NCI-H460 (cell line): ENCODE measurements at regions not wholly inside any gene's neighbourhood (a gene's known extent, or its start where the extent isn't known, plus 50 kb on each side); places are given as distances from the start of the nearest gene placed in this dataset.

Experiments used
- DNase-seq: peaks from one replicate; pipeline ENCODE4 v3.0.0-alpha.2; 2016; ENCODE audit warnings: low read depth; ENCODE audit errors: extremely low read depth

- DNase-seq = no peak
Observed at GRCh38 chr21:27224169-27224568, 257.3 kb upstream of the ADAMTS5 start.

DNA sequence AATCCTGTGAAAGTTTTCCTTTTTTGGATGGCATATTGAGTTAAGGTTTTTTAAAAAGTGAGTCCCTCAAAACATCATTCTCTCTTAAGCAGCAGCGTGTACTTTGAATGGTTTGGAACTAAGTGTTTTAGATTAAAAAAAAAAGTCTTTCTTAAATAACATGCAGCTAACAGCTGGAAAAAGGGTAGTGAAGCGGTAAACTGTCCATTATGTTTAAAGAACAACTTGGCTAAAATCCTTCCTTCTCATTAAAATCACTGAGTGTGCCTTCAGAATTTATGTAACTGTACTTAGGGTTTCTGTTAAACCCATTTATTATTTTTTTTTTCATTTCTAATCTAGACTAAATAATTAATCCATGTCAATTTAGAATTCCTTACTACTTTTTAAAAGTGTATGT lies 254.2 kb upstream of the ADAMTS5 start:
- no peak for DNase-seq

- DNase-seq = no peak
Observed at GRCh38 chr21:27220416-27220815, 253.5 kb upstream of the ADAMTS5 start.

DNA sequence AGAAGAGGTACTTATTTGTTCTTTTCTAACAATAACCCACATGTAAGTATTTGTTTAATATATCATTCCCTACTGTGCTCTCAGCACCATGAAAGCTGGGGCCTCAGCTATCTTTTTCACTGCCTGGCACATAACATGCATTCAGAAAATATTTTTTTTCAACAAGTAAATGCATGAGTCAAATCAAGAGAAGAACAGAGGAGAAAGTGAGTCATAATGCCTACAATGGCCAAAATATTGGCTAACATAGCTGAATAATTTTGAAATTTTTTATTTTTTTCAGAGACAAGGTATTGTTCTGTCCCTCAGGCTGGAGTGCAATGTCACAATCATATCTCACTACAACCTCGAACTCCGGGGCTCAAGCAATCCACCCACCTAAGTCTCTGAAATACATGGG lies 252.2 kb upstream of the ADAMTS5 start:
- no peak for DNase-seq

DNA sequence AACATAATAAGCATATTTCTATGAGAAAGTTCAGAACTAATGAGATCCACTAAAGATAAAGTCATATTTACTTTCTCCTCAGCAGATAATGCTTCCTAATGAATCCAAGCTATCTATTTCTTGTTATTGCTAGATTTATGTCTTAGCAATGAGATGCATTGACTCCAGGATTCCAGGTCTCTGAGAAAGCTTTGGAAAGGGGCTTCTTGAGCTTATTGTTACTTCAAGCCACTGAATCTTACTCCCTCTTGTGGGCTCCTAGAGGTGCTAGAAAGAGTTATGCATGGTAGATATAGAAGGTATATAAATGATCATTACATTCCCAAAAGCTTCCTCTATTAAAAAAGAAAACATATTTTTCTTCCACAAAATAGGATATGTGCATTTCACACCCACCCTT lies 246.4 kb upstream of the ADAMTS5 start:
- DNase-seq = no peak

DNA sequence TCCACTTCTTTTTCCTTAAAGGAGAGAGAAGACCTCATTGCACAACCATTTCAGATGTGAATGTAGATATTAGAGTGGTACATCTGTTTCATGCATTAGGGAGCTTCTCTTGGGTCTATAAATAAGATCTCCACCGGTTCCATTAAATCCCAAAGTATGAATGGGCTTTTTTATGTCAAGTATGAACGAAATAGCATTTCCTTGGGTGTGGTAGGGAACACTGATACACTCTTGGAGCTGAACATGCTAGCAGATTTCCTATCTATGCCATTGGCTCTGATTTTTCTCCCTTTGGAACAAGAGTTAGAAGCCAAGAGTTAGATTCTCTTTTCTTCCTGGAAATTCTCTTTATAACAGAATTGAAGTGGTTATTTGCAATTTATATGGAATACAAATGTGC lies 245.6 kb upstream of the ADAMTS5 start:
- no peak for DNase-seq

DNA sequence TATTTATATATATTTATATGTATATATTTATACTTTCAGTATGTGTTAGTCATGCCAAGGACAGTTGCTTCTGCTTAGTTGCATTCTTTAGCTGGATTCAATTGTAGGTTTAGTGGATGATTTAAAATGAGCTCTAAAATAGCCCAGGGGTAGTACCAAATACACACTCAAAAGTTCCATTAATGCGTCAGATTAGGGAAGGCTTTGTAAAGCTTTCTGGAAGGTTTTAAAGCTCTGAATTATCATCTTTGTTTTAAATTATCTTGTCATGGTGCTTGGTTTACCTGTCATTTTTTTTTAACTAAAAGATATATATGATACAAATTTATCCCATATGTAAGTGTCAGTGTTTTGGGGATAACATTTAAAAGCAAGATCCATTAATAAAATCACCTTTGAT lies 242.7 kb upstream of the ADAMTS5 start:
- no peak for DNase-seq

GRCh38 chr21:27206368-27206982 lies 239.6 kb upstream of the ADAMTS5 start:
- no peak for DNase-seq

DNA sequence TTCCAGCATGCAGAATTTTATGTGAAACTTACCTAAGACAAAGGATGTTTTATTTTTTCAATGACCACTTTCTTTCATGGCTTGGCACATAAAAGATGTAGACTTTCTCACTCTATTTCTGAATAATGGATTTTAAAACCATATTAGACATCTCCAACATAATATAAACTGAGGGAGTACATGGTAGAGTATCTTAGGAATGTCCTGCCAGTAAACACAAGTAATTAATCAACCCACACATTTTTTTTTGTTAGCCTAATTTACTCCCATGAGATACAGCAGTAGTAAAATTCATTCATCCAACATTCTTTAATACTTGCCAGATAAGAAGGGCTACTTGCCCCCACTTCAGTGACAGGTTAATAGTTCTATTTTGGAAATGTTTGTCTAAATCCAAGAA lies 235.4 kb upstream of the ADAMTS5 start:
- no peak for DNase-seq

DNA sequence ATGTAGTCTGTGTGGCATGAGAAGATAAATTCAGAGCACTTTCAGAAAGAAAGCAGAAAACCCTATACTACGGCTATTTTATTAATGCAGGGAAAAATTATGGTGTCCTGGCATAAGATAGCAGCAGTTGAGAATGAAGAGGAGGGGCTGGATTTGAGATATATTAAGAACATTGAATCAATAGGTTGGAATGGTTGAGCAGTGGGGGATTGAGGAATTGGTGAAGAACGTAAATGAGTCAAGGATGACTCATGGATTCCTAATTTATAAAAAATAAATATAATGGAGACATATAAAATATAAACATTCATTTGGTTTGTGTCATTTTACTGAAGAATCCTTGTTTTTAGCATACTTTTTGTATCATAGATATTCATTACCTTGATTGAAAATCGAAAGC lies 234.3 kb upstream of the ADAMTS5 start:
- DNase-seq = no peak

DNA sequence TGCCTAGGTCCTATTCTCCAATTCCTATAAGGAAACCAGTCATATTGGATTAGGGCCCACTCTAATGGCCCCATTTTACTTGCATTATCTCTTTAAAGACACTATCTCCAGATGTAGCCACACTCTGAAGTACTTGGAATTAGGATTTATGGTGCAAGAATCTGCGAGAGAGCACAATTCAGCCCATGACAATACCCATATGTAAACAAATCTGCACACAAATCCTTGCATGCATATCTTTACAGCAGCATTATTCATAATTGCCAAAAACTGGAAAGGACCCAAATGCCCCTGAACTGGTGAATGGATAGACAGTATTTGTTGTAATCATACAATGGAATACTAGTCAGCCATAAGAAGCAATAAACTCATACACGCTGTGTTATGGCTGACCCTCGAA lies 229.8 kb upstream of the ADAMTS5 start:
- DNase-seq = no peak

DNA sequence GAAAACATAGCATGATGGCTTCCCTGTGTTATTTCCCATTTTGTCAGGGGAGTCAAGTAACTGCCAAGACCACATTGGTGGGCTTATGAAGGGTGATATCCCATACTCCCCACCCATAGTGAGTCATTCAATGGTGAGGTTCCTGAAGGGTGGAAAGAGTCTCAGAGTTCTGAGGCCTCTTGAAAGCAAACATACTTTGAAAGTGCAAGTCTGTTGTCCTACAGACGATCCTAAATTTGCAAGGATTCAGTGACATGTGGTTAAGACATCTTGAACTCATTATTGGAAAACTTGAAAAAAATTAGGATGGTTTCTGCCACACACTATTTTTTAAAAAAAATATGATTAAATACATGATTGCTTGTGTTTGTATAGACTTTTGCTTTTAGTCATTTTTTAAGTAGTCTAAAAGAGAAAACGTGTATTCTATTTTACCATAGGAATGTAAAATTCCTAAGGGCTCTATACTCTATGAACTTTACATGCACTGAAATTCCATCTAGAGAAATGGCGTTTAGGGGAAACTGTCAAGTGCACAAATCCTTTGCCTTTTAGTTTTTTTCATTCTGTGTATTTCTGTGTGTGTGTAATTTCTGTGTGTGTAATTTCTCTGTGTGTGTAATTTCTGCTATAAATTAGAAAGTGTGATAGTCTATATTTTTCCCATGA lies 225.5 kb upstream of the ADAMTS5 start:
- DNase-seq = no peak

GRCh38 chr21:27190601-27191000 lies 223.7 kb upstream of the ADAMTS5 start:
- no peak for DNase-seq

DNA sequence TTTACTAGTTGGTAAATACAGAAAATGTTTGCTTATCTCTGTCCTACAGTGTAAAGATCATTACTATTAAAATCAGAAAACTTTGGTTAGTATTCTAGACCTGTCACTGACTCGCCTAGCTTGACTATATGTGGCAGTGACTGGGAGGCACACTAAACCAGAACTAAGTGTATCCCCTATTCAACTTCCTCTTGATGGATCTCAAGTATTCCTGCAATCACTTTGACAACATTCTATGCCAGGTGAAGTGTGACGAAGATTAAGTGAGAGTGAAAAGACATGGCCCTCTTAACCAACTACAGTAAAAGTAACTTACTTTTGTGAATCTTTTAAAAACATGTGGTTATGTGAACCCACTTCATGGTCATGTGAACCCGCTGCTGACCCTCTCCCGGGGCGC lies 223.0 kb upstream of the ADAMTS5 start:
- DNase-seq = no peak

- DNase-seq = no peak
Observed at GRCh38 chr21:27173053-27173452, 206.2 kb upstream of the ADAMTS5 start.

GRCh38 chr21:27171707-27172106 lies 204.8 kb upstream of the ADAMTS5 start:
- DNase-seq = no peak

DNA sequence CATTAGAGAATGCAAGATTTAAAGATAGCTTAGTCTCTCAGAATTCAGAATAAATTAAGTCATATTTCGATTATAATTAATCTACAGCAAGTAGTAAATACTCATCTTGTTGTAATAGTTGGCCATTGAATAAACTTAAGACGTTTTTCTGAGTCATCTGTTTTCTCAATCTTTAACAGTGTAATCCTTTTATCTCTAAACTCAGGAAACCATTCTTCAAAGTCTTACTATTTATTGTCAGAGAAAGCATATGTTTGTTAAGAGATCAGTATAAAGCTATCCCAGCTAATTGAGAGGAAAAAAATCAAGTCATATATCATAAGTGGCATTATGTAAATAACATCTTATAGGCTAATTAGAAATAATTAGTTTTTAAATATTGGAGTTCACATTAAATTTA lies 201.2 kb upstream of the ADAMTS5 start:
- DNase-seq = no peak

GRCh38 chr21:27164208-27165177 lies 197.6 kb upstream of the ADAMTS5 start:
- DNase-seq = no peak

GRCh38 chr21:27158967-27159366 lies 192.1 kb upstream of the ADAMTS5 start:
- DNase-seq = no peak

DNA sequence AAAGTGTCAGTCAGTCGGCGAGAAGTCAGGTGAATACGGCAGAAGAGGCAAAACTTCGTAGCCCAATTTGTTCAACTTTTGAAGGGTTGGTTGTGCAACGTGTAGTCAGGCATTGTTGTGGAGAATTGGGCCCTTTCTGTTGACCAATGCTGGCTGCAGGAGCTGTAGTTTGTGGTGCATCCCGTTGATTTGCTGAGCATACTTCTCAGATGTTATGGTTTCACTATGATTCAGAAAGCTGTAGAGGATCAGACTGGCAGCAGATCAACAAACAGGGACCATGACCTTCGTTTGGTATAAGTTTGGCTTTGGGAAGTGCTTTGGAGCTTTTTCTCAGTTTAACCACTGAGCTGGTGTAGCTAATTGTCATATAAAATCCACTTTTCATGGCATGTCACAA lies 190.2 kb upstream of the ADAMTS5 start:
- no peak for DNase-seq

- no peak for DNase-seq
Observed at GRCh38 chr21:27156666-27157065, 189.8 kb upstream of the ADAMTS5 start.

GRCh38 chr21:27155130-27155500 lies 188.2 kb upstream of the ADAMTS5 start:
- no peak for DNase-seq
